Stimulated activated CD8-positive, alpha-beta memory T cell treated with anti-CD3 and anti-CD28 coated beads, Interleukin-7, amount 100 ng/mL, for 48 hours (primary cell): ENCODE measurements at regions not wholly inside any gene's neighbourhood (a gene's known extent, or its start where the extent isn't known, plus 50 kb on each side); places are given as distances from the start of the nearest gene placed in this dataset.
"Not testable (repeated sequence)": the region's sequence is repeated elsewhere in the genome, so short reads cannot be mapped to it uniquely, and the experiment has no call there.

Source experiments
- DNase-seq, 2 donors: peaks; one replicate each; pipeline ENCODE4 v3.0.0-alpha.2; 2020; ENCODE audit warnings: low read depth in 1 of 2; ENCODE audit errors: extremely low read depth in 1 of 2

GRCh38 chr22:48911067-48911466, 916.6 kb downstream of the BRD1 start:
- DNase-seq = not testable (repeated sequence)

- DNase-seq = no peak
These were observed 919.1 kb downstream of the BRD1 start for GRCh38 chr22:48908547-48908946.

GRCh38 chr22:48907591-48907990, 920.1 kb downstream of the BRD1 start:
- no peak for DNase-seq

- DNase-seq = no peak
These were observed 921.3 kb downstream of the BRD1 start for GRCh38 chr22:48906216-48906835.

- no peak for DNase-seq
These were observed 922.3 kb downstream of the BRD1 start for GRCh38 chr22:48905206-48905975.

- DNase-seq = no peak
These were observed 924.6 kb downstream of the BRD1 start for GRCh38 chr22:48902983-48903650.

GRCh38 chr22:48902001-48902869, 925.4 kb downstream of the BRD1 start:
- no peak for DNase-seq

- DNase-seq = no peak
These were observed 926.3 kb downstream of the BRD1 start for GRCh38 chr22:48901324-48901723.

GRCh38 chr22:48900626-48901025, 927.0 kb downstream of the BRD1 start:
- DNase-seq = no peak

GRCh38 chr22:48900327-48900597, 927.4 kb downstream of the BRD1 start:
- DNase-seq = no peak

- no peak for DNase-seq
These were observed 927.9 kb downstream of the BRD1 start for GRCh38 chr22:48899523-48900326.

GRCh38 chr22:48898524-48899250, 929.0 kb downstream of the BRD1 start:
- DNase-seq = no peak

GRCh38 chr22:48897645-48898370, 929.9 kb downstream of the BRD1 start:
- DNase-seq = no peak

- no peak for DNase-seq
These were observed 930.7 kb downstream of the BRD1 start for GRCh38 chr22:48896766-48897644.

GRCh38 chr22:48895831-48896765, 931.6 kb downstream of the BRD1 start:
- DNase-seq = no peak

GRCh38 chr22:48895336-48895735, 932.3 kb downstream of the BRD1 start:
- DNase-seq = no peak

GRCh38 chr22:48894804-48895250, 932.8 kb downstream of the BRD1 start:
- DNase-seq = no peak
